ENCODE measurements at regions not wholly inside any gene's neighbourhood (a gene's known extent, or its start where the extent isn't known, plus 50 kb on each side); places are given as distances from the start of the nearest gene placed in this dataset.
"Not testable (repeated sequence)": the region's sequence is repeated elsewhere in the genome, so short reads cannot be mapped to it uniquely, and the experiment has no call there.

DNA sequence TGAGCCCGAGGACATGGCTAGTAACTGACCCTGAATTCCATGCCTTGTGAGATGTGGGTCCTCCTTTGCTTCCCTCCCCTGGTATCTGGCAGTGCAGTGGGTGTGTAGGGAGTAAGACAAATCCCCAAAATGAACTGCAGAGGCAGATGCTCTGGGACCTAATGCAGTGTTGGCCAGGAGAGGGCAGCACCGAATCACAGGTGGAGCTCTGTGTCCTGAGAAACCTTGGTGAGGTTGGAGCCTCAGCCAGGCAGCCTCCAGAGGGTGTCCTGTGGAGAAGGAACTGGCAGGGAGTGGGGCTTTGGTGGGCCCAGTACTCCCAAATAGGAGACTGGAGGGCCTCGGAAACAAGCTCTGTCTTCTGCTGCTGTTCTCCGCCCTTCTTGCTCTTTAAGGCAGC is 209.9 kb downstream of the CCNG2 start:
- not testable (repeated sequence) for DNase-seq (ENCODE audit: low spot score)

GRCh38 chr4:77367638-77368037 is 210.6 kb downstream of the CCNG2 start:
- DNase-seq (ENCODE audit: low spot score) = no peak

DNA sequence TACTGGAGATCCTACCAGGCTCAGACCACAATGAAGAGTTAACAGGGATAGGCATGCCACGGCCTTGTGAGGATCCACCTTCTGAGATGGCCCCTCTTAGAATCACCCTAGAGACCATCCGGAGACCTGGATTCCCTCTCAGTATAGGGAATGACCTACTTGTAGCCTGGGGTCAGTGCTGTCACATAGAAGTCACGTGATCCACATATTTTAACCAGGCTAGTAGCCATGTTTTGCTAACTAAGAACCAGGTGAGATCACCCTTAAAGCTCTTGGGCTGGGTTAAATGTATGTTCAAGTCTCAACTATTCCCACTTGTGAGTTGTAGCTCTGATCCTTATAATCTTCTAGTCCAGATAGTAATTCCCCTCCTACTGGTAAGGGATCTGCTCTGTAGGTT is 215.4 kb downstream of the CCNG2 start:
- no peak for DNase-seq (ENCODE audit: low spot score)

- no peak for DNase-seq (ENCODE audit: low spot score)
These were observed 219.0 kb downstream of the CCNG2 start for GRCh38 chr4:77375866-77376607.

DNA sequence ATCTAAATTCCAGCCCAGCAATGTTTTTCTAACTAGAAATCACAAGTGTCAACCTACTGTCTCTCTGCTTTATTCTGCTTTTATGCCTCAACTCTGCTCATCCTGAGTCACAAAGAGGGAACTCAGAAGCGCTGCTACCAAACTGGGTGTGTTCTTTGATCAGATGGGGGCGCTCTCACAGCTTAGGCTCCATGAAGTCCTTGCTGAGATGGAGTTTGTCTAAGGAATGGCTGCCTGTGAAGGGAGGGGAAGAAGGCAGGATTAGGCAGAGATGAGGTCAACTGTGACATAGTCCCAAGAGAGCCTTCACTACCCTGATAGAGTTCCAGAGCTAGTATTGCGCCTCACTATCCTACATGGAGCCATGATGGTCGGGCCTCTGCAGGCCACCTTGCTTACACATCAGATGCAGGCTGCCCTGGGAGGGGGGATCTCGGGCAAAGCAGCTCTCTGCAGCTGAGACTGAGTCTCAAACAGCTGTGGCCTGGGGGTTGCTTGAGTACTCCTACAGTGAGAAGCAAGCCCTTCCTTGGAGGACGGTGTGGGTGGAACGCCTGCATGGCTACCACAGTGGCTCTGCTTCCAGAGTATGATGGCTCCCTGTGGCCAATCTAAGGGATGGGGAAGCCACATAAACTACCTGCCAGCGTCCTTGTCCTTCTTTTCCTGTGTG is 219.9 kb downstream of the CCNG2 start:
- DNase-seq (ENCODE audit: low spot score) = no peak

GRCh38 chr4:77384094-77384493 is 221.5 kb upstream of the CXCL13 start:
- no peak for DNase-seq (ENCODE audit: low spot score)

DNA sequence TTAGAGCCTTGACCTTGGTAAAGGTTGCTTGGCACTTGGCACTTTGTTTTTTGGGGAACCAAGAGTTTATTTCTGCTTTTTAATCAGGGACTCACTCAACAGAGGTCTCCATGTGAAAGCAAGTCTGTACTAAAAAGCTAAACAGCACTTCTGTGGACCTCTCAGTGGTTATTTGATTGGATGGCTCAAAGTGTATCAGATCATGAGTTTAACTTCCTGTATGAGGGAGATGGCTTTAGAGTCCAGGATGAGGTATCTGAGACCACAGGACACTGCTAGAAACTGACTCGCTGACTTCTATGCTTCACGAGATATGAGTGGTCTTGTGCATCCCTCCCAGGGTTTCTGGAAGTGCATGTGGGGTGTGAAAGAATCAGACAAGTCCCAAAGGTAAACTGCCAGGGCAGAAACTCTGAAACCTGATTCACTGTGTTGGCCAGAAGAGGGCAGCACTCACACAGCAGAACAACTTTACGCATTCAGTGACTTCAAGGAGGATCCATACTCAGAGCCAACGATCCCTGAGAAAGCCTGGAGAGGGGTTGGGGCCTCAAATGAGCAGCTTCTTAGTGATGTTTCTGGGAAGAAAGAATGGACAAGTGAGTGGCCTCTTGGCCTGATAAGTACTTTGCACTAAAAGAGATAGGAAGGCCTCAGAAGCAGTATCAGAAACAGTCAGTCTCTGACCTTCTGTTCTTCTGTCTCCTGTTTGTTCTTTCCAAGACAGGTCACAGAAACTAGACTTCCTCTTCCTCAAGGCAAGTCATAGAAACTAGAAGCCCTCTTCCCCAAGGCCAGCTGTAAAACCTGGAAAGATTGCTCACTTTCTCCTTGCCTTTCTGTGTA is 220.3 kb upstream of the CXCL13 start:
- DNase-seq (ENCODE audit: low spot score) = peak; percentile 65

- no peak for DNase-seq (ENCODE audit: low spot score)
These were observed 211.6 kb upstream of the CXCL13 start for GRCh38 chr4:77393996-77394395.

GRCh38 chr4:77395481-77395880 is 210.1 kb upstream of the CXCL13 start:
- DNase-seq (ENCODE audit: low spot score) = no peak

DNA sequence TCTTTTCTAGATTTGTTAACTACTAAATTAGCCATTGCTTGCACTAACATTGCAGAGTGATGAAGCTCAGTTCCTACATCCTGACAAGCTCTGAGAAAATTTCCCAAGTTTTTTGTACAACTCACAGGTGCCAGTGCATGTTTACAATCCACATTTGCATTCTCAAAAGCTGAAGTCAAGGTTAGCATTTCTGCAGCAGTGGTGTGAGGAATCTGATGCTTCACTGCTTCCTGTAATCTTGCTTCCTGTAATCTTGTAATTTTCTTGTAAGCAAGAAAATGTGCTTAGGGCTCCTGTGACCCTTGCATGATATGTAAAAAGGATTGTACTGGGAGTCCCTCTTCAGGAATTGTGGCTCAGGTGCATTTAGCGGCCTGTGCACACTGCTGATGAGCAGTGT is 207.4 kb upstream of the CXCL13 start:
- DNase-seq (ENCODE audit: low spot score) = no peak

- no peak for DNase-seq (ENCODE audit: low spot score)
These were observed 205.8 kb upstream of the CXCL13 start for GRCh38 chr4:77399831-77400230.

GRCh38 chr4:77413766-77414165 is 191.9 kb upstream of the CXCL13 start:
- DNase-seq (ENCODE audit: low spot score) = no peak

DNA sequence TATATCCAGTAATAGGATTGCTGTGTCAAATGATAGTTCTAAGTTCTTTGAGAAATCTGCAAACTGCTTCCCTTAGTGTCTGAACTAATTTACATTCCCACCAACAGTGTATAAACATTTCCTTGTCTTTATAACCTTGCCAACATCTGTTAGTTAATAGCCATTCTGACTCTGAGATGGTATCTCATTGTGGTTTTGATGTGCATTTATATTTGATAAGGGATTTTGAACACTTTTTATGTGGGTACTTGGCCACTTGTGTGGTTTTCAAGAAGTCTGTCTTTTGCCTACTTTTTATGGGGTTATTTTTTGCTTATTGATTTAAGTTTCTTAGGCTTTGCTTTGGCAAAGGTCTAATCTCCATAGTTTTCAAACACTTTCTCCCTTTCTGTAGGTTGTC is 189.9 kb upstream of the CXCL13 start:
- DNase-seq (ENCODE audit: low spot score) = no peak

- DNase-seq (ENCODE audit: low spot score) = no peak
These were observed 187.3 kb upstream of the CXCL13 start for GRCh38 chr4:77418333-77418732.

DNA sequence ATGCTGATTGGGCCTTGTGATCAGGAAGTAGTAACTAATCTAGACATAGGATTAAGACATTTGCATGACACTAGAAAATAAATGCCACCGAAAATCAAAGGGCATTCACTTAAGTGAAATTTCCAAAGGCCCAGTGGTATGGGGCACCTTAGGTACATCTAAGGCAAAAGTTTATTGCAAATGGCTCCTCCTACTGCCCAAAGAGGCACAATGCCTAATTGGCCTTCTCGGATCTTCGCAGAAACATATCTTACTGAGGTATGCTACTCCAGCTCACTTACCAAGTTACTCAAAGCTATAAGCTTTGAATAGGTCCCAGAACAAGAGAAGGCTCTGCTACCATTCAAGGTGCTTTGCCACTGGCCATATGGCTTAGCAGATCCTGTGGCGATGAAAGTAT is 174.8 kb upstream of the CXCL13 start:
- DNase-seq (ENCODE audit: low spot score) = no peak

- no peak for DNase-seq (ENCODE audit: low spot score)
These were observed 174.1 kb upstream of the CXCL13 start for GRCh38 chr4:77431546-77431945.

DNA sequence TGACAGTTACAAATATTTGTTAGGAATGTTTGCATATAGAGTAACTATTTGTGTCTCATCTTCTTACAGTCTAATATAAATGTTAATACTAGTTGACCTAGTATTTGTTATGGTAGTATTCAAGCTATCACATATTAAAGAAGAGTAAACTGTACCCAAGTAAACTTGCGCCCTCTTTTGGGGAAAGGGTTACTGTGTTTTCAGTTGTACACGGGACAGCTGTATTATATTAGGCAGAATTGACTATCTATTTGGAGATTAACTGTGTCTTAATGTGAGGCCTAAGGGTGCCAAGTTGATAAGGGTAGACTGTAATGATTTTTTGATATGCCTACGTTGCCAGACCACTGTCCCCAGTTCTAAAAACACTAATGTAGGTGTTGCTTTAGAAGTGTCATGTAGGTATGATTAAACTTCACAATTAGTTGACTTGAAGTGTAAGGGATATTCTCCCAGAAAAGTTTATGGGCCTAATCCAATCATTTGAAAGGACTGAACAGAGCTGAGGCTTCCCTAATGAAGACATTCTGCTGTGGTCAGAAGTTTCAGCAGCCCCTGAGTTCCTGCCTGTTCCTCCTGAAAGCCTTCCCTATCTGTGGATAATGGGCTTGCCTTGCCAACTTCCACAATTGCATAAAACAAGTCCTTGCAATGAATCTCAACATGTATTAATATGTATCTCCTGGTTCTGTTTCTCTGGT is 172.8 kb upstream of the CXCL13 start:
- DNase-seq (ENCODE audit: low spot score) = no peak

- DNase-seq (ENCODE audit: low spot score) = no peak
These were observed 172.2 kb upstream of the CXCL13 start for GRCh38 chr4:77433418-77433733.

DNA sequence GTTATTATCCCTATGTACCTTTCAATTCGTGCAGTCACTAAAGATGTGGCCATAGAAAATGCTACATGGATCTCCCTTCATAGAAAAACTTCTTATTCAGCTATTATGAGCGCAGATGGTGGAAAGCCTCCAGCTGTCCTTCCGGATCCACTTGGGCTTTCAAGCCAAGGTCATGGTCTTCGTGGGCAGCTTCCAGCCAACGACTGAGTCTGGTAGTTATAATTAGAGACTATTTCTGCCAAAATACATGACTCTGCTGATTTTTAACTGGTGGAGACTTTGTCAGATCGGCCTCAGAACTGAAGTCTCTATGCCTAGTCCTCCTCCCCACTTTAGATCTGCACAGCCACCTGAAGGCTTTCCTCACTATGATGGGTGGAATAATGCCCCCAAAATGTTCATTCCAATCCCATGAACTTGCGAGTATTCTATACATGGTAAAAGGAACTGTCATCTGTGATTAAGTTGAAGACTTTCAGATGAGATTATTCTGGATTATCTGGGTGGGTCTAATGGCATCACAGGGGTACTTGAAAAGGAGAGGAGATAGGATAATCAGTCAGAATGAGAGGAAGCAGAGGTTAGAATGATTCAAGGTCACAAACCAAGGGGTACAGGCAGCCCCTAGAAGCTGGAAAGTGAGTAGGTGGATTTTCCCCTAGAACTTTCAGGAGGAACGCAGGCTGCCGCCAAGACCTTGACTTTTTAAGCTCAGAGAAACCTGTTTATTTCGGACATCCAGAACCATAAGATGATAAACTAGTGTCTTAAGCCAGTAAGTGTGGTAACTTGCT is 171.1 kb upstream of the CXCL13 start:
- peak; percentile 44 for DNase-seq (ENCODE audit: low spot score)

DNA sequence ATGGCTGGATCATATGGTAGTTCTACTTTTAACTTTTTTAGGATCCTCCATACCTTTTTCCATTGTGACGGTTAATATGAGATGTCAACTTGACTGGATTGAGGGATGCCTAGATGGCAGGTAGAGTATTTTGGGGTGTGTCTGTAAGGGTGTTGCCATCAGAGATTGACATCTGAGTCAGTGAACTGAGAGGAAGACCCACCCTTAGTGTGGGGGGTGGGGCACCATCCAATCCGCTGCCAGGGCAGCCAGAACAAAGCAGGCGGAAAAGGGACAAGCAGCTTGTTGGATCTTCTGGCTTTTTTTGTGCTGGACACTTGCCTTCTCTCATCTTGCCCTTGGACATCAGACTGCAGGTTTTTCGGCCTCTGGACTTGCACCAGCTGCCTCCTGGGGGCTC is 168.5 kb upstream of the CXCL13 start:
- DNase-seq (ENCODE audit: low spot score) = no peak

- no peak for DNase-seq (ENCODE audit: low spot score)
These were observed 167.1 kb upstream of the CXCL13 start for GRCh38 chr4:77438549-77438948.

All from mucosa of gallbladder (tissue), 1 donor.